ENCODE measurements at regions not wholly inside any gene's neighbourhood (a gene's known extent, or its start where the extent isn't known, plus 50 kb on each side); places are given as distances from the start of the nearest gene placed in this dataset.

DNA sequence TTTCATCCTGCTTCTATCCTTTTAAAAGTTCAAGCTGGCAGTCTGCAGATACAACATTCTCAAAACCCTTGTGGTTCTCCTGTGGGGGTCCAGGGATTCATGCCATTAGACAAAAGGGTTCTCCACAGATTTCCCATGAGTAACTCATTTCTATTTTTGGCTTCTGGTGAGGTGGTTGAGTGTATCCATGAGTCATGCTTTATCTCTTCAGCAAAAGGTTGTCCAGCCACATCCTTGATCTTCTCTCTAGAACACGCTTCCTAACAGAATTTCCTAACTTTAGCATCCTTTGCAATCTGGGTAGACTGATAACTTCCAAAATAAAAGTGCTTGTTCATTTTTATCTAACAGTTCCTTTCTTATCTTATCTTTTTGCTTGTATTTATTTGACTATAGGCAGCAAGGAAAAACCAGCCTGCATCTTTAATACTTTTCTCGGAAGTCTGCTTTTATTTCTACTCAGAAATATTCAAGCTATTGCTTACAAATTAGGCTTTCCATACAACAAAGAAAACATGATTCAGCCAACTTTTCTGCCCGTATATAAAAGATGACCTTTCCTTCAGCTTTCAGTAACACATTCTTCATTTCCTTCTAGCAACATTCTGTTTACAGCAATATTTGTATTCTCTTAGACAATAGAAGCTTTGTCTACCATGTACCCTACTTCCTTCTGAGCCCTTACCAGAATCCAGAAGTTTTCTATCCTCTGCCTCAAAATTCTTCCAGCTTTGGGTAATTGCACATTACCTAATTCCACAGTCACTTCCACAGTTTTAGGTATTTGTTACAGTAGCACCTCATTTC, 79.3 kb upstream of the IL6 start:
- DNase-seq (ENCODE audit: low read depth, low spot score), result peak; percentile 83
- ChIA-PET POLR2A (interaction anchor here (1.7 kb wide), 1 partner anchor 79 kb away, joined by 5 read pairs; the partner anchor contains the start of gene IL6), CTCF (no interaction called here)
- Histone ChIP-seq H3K27ac (ENCODE audit: low read depth, low read length) (peak overlapping the region; percentile 82), H3K4me3 (ENCODE audit: low read depth, low read length) (no peak overlapping the region), H3K27me3 (ENCODE audit: control insufficient read depth, insufficient read depth, low read length) (no peaks in the 10 kb centered on the region), H3K9me3 (ENCODE audit: control insufficient read depth, insufficient read depth, low read length) (peaks cover 11% of the 10 kb centered on the region)
- TF ChIP-seq CTCF (IDR thresholded peaks at IDR 0.05; ENCODE audit: low read depth, low read length), result no peak

GRCh38 chr7:22645418-22646181, 81.4 kb upstream of the IL6 start:
- ChIA-PET CTCF (interaction anchor here (0.6 to 1.3 kb wide), 2 partner anchors 10 to 58 kb away, joined by 5 to 8 read pairs; no protein-coding TSS in a partner anchor), POLR2A (interaction anchor here (0.6 kb wide), 1 partner anchor 211 kb away, joined by 8 read pairs; no protein-coding TSS in a partner anchor)
- H3K9me3 ChIP-seq (ENCODE audit: control insufficient read depth, insufficient read depth, low read length), result peaks cover 11% of the 10 kb centered on the region
- H3K27ac ChIP-seq (ENCODE audit: low read depth, low read length), result no peak overlapping the region
- H3K27me3 ChIP-seq (ENCODE audit: control insufficient read depth, insufficient read depth, low read length), result no peaks in the 10 kb centered on the region
- no peak for DNase-seq (ENCODE audit: low read depth, low spot score)
- H3K4me3 ChIP-seq (ENCODE audit: low read depth, low read length), result no peak overlapping the region
- no peak for TF ChIP-seq CTCF (IDR thresholded peaks at IDR 0.05; ENCODE audit: low read depth, low read length)

- no peak for TF ChIP-seq CTCF (IDR thresholded peaks at IDR 0.05; ENCODE audit: low read depth, low read length)
- Histone ChIP-seq H3K9me3 (ENCODE audit: control insufficient read depth, insufficient read depth, low read length) (peaks cover 11% of the 10 kb centered on the region), H3K4me3 (ENCODE audit: low read depth, low read length) (no peak overlapping the region), H3K27me3 (ENCODE audit: control insufficient read depth, insufficient read depth, low read length) (no peaks in the 10 kb centered on the region), H3K27ac (ENCODE audit: low read depth, low read length) (no peak overlapping the region)
- DNase-seq (ENCODE audit: low read depth, low spot score), result no peak
- POLR2A ChIA-PET, result no interaction called here
- CTCF ChIA-PET, result no interaction called here
Measured at GRCh38 chr7:22642454-22642853, 84.5 kb upstream of the IL6 start.

GRCh38 chr7:22640269-22640668, 86.7 kb upstream of the IL6 start:
- Histone ChIP-seq H3K9me3 (ENCODE audit: control insufficient read depth, insufficient read depth, low read length) (peaks cover 3% of the 10 kb centered on the region; the same call in 1 of the 2 replicates), H3K4me3 (ENCODE audit: low read depth, low read length) (no peak overlapping the region), H3K27ac (ENCODE audit: low read depth, low read length) (no peak overlapping the region), H3K27me3 (ENCODE audit: control insufficient read depth, insufficient read depth, low read length) (no peaks in the 10 kb centered on the region)
- TF ChIP-seq CTCF (IDR thresholded peaks at IDR 0.05; ENCODE audit: low read depth, low read length), result no peak
- POLR2A ChIA-PET, result no interaction called here
- no peak for DNase-seq (ENCODE audit: low read depth, low spot score)
- CTCF ChIA-PET, result interaction anchor here (0.9 to 1.2 kb wide), 2 partner anchors 80 to 415 kb away, joined by 3 read pairs; no protein-coding TSS in a partner anchor

All from AG04450 (cell line).